NCI-H748 (cell line): ENCODE measurements at regions not wholly inside any gene's neighbourhood (a gene's known extent, or its start where the extent isn't known, plus 50 kb on each side); places are given as distances from the start of the nearest gene placed in this dataset.
A peak's percentile ranks its signal among the peaks of the same experiment; 100 is the strongest.

Source experiments
- DNase-seq: peaks from one replicate; lab custom pipeline; 2025; ENCODE audit not compliant: unreplicated experiment; lab: John Stamatoyannopoulos, UW

- no peak for DNase-seq
Observed at GRCh38 chrX:39577985-39578869, 519.5 kb downstream of the BCOR start.

DNA sequence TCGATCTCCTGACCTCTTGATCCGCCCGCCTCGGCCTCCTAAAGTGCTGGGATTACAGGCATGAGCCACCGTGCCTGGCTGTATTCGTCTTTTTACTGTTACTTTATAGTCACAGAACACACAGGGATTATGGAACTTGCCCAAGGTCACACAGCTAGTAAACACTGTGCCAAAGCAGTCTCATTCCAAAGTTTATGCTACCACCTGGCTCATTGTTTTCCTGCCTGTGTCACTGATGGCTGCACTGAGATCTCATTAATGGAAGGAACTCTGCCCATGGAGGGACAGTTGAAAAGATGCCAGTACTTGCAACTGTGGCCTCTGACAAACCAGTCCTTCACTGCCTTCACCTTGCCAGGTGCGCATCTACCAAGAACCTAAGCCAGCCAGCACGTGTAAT, 517.7 kb downstream of the BCOR start:
- DNase-seq: no peak

GRCh38 chrX:39581411-39581810, 516.3 kb downstream of the BCOR start:
- peak; percentile 2 for DNase-seq

GRCh38 chrX:39582091-39582490, 515.7 kb downstream of the BCOR start:
- no peak for DNase-seq

GRCh38 chrX:39582976-39583375, 514.8 kb downstream of the BCOR start:
- no peak for DNase-seq

DNA sequence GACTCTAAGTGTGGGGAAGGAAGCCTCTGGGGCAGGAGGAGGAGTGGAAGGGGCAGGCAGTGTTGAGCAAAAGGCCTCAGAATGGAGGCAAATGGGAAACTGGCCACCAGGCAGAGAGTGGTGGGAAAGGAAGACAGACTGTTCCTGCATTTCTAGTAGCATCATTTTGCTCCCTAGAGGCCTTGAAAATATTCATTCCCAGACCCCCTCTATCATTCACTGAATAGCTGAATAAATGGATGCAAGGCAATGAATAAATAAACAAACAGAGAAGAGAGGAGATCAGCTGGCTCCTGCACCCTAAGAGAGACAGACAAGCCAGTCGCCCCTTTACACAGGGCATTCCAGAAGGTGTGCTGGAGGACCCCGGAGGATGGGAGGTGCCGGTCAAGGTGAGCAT, 511.9 kb downstream of the BCOR start:
- no peak for DNase-seq

DNA sequence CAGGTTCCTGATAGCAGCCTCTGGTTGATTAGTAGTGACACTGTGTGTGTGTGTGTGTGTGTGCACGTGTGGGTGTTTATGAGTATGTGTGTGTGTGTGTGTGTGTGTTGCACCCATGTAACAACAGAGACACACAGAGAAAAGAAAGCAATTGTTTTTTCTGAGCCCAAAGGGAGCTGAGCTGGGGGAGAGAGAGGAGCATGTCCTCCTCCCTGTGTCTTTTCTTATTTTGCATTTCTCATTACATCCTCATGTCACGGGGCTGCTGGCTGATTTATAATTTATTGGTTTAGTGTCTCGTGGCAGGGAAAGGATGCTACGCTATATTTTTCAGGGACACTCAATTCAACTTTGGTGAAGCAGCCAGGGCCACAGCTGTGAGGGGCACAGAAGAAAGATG, 511.4 kb downstream of the BCOR start:
- DNase-seq: no peak

DNA sequence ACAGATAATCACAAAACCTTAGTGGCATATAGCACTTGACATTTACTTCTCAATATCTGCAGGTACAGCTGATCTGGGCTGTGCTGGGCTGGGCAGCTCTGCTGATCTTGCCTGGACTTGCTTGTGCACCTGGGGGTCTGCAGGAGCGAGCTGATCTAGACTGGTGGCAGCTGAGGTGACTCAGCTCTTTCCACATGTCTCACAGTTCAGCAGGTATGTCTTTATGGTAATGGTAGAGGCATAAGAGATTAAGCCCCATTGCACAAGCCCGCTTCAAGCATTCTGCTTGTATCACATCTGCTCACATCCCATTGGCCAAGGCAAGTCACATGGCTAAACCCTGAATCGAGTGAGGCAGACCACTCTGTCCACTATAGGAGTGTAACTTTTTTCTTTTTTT, 506.7 kb downstream of the BCOR start:
- DNase-seq: no peak

DNA sequence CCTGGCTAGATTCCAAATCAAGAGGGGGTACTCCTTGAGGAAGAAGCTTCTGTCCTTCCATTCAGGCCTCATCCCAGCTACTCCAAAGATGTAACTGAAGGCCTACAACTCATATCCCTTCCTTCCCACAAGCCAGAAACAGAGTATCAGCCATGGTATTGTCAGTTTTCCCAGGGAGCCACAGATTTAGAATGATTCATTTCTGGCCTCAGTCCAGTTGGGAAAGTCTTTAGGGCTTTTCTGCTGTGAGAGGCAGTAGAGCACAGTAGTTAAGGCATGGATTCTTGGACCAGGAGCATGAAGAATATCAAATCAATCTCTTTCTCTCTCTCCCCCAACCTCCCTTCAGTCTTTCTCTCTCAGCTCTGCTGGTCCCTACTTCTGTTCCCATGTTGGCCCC, 505.0 kb downstream of the BCOR start:
- DNase-seq: no peak

GRCh38 chrX:39595977-39596376, 501.8 kb downstream of the BCOR start:
- no peak for DNase-seq

DNA sequence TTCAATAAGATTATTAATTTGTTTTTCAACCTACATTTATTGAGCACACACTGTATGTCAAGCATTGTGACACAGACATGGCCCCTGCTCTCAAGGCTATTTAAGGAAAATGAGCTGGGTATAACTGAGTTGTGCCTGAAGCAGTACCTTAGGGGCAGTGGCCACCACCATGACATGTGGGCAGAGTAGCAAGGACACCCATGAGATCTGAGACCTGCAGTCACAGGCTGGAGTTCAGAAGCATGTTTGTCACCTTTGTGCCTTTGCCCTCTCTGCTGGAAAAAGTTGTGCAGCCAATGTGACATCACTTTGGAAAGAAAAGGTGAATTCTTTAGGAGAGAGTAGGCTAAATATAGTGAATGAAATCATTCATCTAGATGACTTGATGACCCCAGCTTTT, 501.3 kb downstream of the BCOR start:
- DNase-seq: no peak

DNA sequence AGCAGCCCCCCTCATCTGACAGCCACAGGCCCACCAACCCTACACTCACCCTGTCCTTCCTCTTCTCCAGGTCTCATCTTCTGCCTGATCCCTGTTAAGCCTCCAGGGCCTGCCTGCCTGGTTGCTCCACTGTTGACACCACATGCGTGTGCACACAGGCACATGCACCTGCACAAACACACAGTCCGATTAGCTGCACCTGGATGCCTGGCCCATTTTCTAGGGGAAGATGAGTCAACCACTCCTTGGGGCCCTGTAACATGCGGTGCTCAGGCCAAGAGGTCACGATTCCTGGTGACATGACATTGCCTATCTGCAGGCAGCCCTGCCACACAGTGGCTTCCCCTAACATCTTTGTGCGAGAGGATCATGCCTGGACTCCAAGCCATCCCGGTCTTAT, 498.4 kb downstream of the BCOR start:
- DNase-seq: peak; percentile 64

DNA sequence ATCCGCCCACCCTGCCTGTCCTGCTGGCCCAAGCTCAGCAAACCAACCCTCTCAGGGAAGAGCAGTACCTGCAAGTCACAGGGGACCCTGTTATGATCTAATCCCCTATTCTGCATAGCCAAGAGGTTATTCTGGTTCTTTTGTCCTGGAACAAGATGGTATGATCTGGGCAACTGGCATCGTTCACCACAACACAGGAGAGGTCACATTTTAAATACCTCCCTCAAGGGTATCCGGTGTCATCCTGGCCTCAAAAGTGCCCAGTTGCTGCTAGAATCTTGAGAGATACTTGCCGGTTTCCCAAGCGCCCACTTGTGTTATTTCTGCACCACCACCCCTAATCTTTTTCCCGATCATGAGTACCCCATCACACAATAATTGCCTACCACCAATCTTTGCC, 497.5 kb downstream of the BCOR start:
- DNase-seq: no peak

DNA sequence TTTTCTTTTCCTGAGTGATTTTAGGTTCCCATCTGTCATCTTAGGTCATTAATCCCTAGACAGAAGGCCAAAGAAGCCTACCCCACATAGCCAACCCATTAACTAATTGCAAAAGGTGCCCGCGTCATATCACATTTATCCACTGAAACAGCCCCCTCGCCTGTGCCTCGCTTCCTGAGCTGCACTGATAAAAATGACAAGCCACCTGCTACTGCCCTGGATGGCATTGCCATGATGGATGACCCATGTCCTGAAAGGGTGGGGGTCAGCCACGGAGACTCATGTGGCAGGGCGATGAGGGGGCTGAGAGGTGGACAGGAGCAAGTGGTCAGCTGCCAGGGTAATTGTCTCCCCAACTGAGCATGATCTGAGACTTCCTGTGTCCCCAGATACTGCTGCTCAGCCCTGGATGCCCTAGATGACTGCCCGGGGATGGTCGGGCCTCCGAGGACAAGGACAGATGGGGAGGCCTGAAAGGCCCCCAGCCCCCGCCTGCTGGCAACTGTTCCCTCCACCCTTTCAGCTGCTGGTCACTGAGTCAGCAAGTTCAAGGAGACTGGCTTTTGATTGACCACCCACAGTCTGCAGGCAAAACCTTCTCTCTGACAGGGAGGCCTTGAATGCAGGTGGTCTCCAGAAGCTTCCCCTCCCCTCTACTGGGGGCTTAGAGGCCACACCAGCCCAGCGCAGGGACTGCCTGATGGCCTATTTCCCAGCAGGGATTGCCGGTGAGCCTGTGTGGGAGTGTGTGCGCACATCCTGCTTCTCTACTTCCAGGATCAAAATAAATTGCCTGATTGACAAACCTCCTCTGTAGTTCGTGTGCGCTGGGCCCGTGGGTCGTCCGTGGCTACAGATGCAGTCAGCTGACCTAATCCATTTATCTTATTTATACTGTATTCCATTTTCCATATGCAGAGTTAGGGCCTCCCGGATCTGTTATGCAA, 496.3 kb downstream of the BCOR start:
- DNase-seq: no peak

- no peak for DNase-seq
Observed at GRCh38 chrX:39602195-39602594, 495.6 kb downstream of the BCOR start.

DNA sequence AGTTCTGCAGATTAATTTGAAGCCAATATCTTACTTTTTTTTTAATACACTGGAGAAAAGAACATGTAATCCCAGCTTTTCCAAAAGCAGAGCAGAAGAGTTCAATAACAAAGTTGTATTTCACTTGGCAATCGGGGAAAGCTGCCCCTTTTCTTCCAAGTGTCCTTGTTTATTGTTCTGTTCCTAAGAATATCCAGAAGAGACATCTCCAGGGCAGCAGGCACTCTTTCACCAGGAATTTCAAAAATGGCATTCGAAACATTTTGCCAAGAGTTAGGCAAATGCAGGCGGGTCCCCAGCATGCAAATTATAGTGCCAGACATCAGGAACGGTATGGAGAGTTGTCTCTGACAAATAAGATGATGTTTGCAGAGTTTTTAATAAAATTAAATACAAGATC, 494.5 kb downstream of the BCOR start:
- DNase-seq: no peak

- peak; percentile 32 for DNase-seq
Observed at GRCh38 chrX:39605183-39605582, 492.6 kb downstream of the BCOR start.

DNA sequence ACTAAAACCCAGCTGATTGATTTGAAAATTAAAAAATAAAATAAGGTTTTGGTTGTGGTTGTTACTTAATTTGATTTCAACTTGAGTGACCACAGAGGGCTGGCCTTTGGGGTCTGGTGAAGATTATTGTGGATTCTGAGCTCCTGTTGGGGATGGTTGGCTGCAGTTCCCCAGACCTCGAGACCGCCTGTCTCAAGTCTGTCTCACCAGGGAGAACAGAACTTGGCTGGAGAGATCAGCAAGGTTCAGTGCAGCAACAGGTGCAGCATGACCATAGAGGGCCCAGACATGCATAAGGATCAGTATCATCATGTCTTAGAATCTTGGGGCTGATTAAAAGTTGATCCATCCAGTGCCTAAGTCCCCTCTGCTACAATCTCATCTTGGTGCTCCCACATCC, 491.9 kb downstream of the BCOR start:
- DNase-seq: no peak

GRCh38 chrX:39609941-39610340, 487.8 kb downstream of the BCOR start:
- DNase-seq: no peak

GRCh38 chrX:39611468-39611867, 486.3 kb downstream of the BCOR start:
- DNase-seq: no peak

- peak; percentile 84 for DNase-seq
Observed at GRCh38 chrX:39613482-39613995, 484.2 kb downstream of the BCOR start.
